C4-2B (cell line): ENCODE measurements at regions not wholly inside any gene's neighbourhood (a gene's known extent, or its start where the extent isn't known, plus 50 kb on each side); places are given as distances from the start of the nearest gene placed in this dataset.

Experiments
- ZFX ChIP-seq: fragments of 450-650 bp; IDR thresholded peaks from 2 replicates; pipeline ENCODE4 v1.6.1; 2017
- TF ChIP-seq, protein P1 (sequence below): fragments of 450-650 bp; conservative IDR thresholded peaks from 2 replicates; pipeline ENCODE4 v1.5.1; 2017; ENCODE audit warnings: mild to moderate bottlenecking

DNA sequence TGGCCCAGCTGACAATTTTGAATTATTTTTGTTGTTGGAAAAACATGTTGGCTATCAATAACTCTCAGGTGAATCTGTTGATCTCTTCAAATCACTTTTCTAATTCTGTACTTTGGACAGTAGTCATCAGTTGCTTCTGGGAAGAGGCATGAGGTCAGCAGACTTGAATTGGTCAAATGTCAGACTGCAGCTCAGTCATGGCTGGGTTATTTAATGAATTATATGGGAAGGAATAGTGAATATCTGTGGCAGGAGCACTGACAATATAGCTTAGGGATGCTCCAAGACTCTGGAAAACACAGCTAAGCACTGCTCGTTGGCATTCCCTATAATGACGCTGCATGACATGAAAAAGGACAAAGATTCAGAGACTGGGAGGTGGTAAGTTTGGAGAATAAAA lies 98.8 kb upstream of the GAP43 start:
- TF ChIP-seq, protein P1, sequence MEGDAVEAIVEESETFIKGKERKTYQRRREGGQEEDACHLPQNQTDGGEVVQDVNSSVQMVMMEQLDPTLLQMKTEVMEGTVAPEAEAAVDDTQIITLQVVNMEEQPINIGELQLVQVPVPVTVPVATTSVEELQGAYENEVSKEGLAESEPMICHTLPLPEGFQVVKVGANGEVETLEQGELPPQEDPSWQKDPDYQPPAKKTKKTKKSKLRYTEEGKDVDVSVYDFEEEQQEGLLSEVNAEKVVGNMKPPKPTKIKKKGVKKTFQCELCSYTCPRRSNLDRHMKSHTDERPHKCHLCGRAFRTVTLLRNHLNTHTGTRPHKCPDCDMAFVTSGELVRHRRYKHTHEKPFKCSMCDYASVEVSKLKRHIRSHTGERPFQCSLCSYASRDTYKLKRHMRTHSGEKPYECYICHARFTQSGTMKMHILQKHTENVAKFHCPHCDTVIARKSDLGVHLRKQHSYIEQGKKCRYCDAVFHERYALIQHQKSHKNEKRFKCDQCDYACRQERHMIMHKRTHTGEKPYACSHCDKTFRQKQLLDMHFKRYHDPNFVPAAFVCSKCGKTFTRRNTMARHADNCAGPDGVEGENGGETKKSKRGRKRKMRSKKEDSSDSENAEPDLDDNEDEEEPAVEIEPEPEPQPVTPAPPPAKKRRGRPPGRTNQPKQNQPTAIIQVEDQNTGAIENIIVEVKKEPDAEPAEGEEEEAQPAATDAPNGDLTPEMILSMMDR = no peak
- no peak for TF ChIP-seq ZFX
